ENCODE measurements at regions not wholly inside any gene's neighbourhood (a gene's known extent, or its start where the extent isn't known, plus 50 kb on each side); places are given as distances from the start of the nearest gene placed in this dataset.
"Not testable (repeated sequence)": the region's sequence is repeated elsewhere in the genome, so short reads cannot be mapped to it uniquely, and the experiment has no call there.

GRCh38 chr3:182420741-182421140 lies 372.6 kb upstream of the ATP11B start:
- no peak for DNase-seq

- DNase-seq: no peak
Measured at GRCh38 chr3:182424006-182424405, 369.3 kb upstream of the ATP11B start.

GRCh38 chr3:182425926-182426718 lies 367.2 kb upstream of the ATP11B start:
- DNase-seq: not testable (repeated sequence)

- not testable (repeated sequence) for DNase-seq
Measured at GRCh38 chr3:182431972-182432371, 361.3 kb upstream of the ATP11B start.

- DNase-seq: no peak
Measured at GRCh38 chr3:182435860-182436259, 357.4 kb upstream of the ATP11B start.

GRCh38 chr3:182436547-182436946 lies 356.8 kb upstream of the ATP11B start:
- no peak for DNase-seq

GRCh38 chr3:182438398-182438797 lies 354.9 kb upstream of the ATP11B start:
- no peak for DNase-seq

GRCh38 chr3:182440101-182440500 lies 353.2 kb upstream of the ATP11B start:
- no peak for DNase-seq

GRCh38 chr3:182445576-182445975 lies 347.7 kb upstream of the ATP11B start:
- no peak for DNase-seq

GRCh38 chr3:182450942-182451787 lies 342.1 kb upstream of the ATP11B start:
- no peak for DNase-seq

- DNase-seq: no peak
Measured at GRCh38 chr3:182451871-182452270, 341.4 kb upstream of the ATP11B start.

- no peak for DNase-seq
Measured at GRCh38 chr3:182455011-182455410, 338.3 kb upstream of the ATP11B start.

GRCh38 chr3:182460303-182460702 lies 333.0 kb upstream of the ATP11B start:
- DNase-seq: no peak

GRCh38 chr3:182462152-182462551 lies 331.2 kb upstream of the ATP11B start:
- no peak for DNase-seq

- DNase-seq: no peak
Measured at GRCh38 chr3:182464513-182465145, 328.7 kb upstream of the ATP11B start.

GRCh38 chr3:182465301-182466185 lies 327.8 kb upstream of the ATP11B start:
- no peak for DNase-seq

- DNase-seq: no peak
Measured at GRCh38 chr3:182469086-182469485, 324.2 kb upstream of the ATP11B start.

- DNase-seq: no peak
Measured at GRCh38 chr3:182470187-182470586, 323.1 kb upstream of the ATP11B start.

GRCh38 chr3:182473191-182473710 lies 320.1 kb upstream of the ATP11B start:
- DNase-seq: no peak

GRCh38 chr3:182478369-182478768 lies 314.9 kb upstream of the ATP11B start:
- no peak for DNase-seq

GRCh38 chr3:182479419-182480336 lies 313.6 kb upstream of the ATP11B start:
- no peak for DNase-seq
